HepG2 (cell line): ENCODE measurements at regions not wholly inside any gene's neighbourhood (a gene's known extent, or its start where the extent isn't known, plus 50 kb on each side); places are given as distances from the start of the nearest gene placed in this dataset.
A peak's percentile ranks its signal among the peaks of the same experiment; 100 is the strongest.

Source experiments
- ATF7 ChIP-seq, 2 experiments: fragments of 450-650 bp in 1 of 2; sonication (generic) in 1 of 2; formaldehyde crosslinking in 1 of 2; IDR thresholded peaks; 2 replicates each; pipeline versions ENCODE4 v1.4.0 to v1.6.1; 2016 to 2020; ENCODE audit warnings: antibody characterized with exemption in 1 of 2, mild to moderate bottlenecking in 1 of 2, missing genetic modification reagents in 1 of 2
- ESRRA ChIP-seq: sonication (generic); formaldehyde crosslinking; IDR thresholded peaks from 2 replicates; pipeline ENCODE4 v1.5.1; 2020; ENCODE audit warnings: mild to moderate bottlenecking, low read depth, missing genetic modification reagents
- HIVEP1 ChIP-seq: sonication (generic); formaldehyde crosslinking; IDR thresholded peaks from 2 replicates; pipeline ENCODE4 v1.4.0; 2020; ENCODE audit warnings: mild to moderate bottlenecking, missing genetic modification reagents
- HOXA5 ChIP-seq: sonication (generic); formaldehyde crosslinking; IDR thresholded peaks from 2 replicates; pipeline ENCODE4 v1.4.0; 2020; ENCODE audit warnings: missing genetic modification reagents
- ISL2 ChIP-seq: sonication (generic); formaldehyde crosslinking; IDR thresholded peaks from 2 replicates; pipeline ENCODE4 v1.5.0; 2020; ENCODE audit warnings: missing genetic modification reagents
- KLF12 ChIP-seq: sonication (generic); formaldehyde crosslinking; IDR thresholded peaks from 2 replicates; pipeline ENCODE4 v1.4.0; 2020; ENCODE audit warnings: missing genetic modification reagents, borderline replicate concordance
- RBFOX2 ChIP-seq: fragments of 200-400 bp; formaldehyde crosslinking; IDR thresholded peaks from 2 replicates; pipeline ENCODE4 v1.6.1; 2017; ENCODE audit warnings: low read depth, mild to moderate bottlenecking, low read length
- RCOR2 ChIP-seq: IDR thresholded peaks from 2 replicates; pipeline ENCODE4 v1.6.1; 2016; ENCODE audit warnings: missing biosample characterization, missing genetic modification reagents
- SALL2 ChIP-seq: sonication (generic); formaldehyde crosslinking; IDR thresholded peaks from 2 replicates; pipeline ENCODE4 v1.8.1; 2023; ENCODE audit warnings: mild to moderate bottlenecking, missing genetic modification reagents, inconsistent platforms
- SCMH1 ChIP-seq: sonication (generic); formaldehyde crosslinking; IDR thresholded peaks from 2 replicates; pipeline ENCODE4 v1.9.0; 2021; ENCODE audit warnings: missing genetic modification reagents, mild to moderate bottlenecking, borderline replicate concordance
- SUZ12 ChIP-seq: fragments of 150-350 bp; IDR thresholded peaks from 2 replicates; pipeline ENCODE4 v1.6.1; 2014; ENCODE audit warnings: low read depth, low read length
- ZEB1 ChIP-seq: IDR thresholded peaks from 2 replicates; pipeline ENCODE4 v1.6.1; 2012; ENCODE audit warnings: mild to moderate bottlenecking, low read depth, inconsistent platforms; ENCODE audit not compliant: insufficient replicate concordance
- ZMYM2 ChIP-seq: sonication (generic); formaldehyde crosslinking; IDR thresholded peaks from 2 replicates; pipeline ENCODE4 v1.8.0; 2022; ENCODE audit warnings: mild to moderate bottlenecking, missing genetic modification reagents
- ZMYM3 ChIP-seq: sonication (generic); formaldehyde crosslinking; IDR thresholded peaks from 2 replicates; pipeline ENCODE4 v1.5.1; 2020; ENCODE audit warnings: mild to moderate bottlenecking, missing genetic modification reagents
- ZNF713 ChIP-seq: sonication (generic); formaldehyde crosslinking; IDR thresholded peaks from 2 replicates; pipeline ENCODE4 v1.4.0; 2020; ENCODE audit warnings: mild to moderate bottlenecking, missing genetic modification reagents
- ZSCAN9 ChIP-seq: IDR thresholded peaks from 2 replicates; pipeline ENCODE4 v1.6.1; 2016; ENCODE audit warnings: borderline replicate concordance
- TF ChIP-seq, protein P1 (sequence below): sonication (generic); formaldehyde crosslinking; IDR thresholded peaks from 2 replicates; pipeline ENCODE4 v1.4.0; 2020; ENCODE audit warnings: missing genetic modification reagents
- TF ChIP-seq, protein P2 (sequence below): sonication (generic); formaldehyde crosslinking; IDR thresholded peaks from 2 replicates; pipeline ENCODE4 v1.4.0; 2020; ENCODE audit warnings: missing genetic modification reagents, borderline replicate concordance
- TF ChIP-seq, protein P3 (sequence below): IDR thresholded peaks from 2 replicates; pipeline ENCODE4 v1.6.1; 2016
- TF ChIP-seq, protein P4 (sequence below), 2 experiments: IDR thresholded peaks; 2 replicates each; pipeline ENCODE4 v1.6.1; 2011 to 2012; ENCODE audit warnings: low read length in 2 of 2, borderline replicate concordance in 1 of 2, low read depth in 1 of 2, mild to moderate bottlenecking in 1 of 2, moderate library complexity in 1 of 2
- TF ChIP-seq, protein P5 (sequence below): sonication (generic); formaldehyde crosslinking; IDR thresholded peaks from 2 replicates; pipeline ENCODE4 v1.8.0; 2022; ENCODE audit warnings: mild to moderate bottlenecking, missing genetic modification reagents, moderate library complexity

DNA sequence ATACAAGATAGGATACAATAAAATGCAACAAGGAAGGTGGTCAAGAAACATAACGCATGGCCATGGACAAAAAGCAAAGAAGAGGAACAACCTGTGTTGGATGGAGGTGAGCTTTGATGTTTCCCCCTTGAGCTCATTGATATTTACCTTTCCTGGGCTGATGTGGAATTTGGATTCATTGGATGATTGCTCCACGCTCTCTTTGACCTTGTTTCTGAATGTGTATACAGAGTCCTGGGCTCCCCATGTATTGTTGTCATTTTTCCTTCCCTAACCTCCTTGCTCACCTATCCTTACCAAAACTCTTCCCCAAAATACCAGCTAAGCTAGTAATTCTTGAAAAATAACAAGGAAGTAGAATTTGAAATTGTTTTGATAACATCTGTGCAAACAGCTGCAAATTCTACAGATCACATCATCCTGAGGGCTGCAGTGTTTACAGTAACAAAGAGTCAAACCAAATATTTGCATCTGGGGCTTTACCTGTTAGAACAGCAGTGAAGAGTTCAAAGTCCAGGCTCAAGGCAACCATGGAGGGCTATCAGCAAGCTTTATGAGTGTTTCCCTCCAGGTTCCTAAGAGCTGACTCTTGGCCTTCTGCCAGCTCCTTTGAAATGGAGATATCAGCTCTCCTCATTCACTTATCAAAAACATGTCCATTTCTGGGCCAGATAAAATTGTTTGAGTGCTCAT, 214.3 kb upstream of the MARCKS start (continued):
- peak; percentile 74 for TF ChIP-seq ZMYM3 (CRISPR knock-in tag)
- TF ChIP-seq, protein P1, sequence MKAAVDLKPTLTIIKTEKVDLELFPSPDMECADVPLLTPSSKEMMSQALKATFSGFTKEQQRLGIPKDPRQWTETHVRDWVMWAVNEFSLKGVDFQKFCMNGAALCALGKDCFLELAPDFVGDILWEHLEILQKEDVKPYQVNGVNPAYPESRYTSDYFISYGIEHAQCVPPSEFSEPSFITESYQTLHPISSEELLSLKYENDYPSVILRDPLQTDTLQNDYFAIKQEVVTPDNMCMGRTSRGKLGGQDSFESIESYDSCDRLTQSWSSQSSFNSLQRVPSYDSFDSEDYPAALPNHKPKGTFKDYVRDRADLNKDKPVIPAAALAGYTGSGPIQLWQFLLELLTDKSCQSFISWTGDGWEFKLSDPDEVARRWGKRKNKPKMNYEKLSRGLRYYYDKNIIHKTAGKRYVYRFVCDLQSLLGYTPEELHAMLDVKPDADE (CRISPR knock-in tag): no peak
- TF ChIP-seq, protein P2, sequence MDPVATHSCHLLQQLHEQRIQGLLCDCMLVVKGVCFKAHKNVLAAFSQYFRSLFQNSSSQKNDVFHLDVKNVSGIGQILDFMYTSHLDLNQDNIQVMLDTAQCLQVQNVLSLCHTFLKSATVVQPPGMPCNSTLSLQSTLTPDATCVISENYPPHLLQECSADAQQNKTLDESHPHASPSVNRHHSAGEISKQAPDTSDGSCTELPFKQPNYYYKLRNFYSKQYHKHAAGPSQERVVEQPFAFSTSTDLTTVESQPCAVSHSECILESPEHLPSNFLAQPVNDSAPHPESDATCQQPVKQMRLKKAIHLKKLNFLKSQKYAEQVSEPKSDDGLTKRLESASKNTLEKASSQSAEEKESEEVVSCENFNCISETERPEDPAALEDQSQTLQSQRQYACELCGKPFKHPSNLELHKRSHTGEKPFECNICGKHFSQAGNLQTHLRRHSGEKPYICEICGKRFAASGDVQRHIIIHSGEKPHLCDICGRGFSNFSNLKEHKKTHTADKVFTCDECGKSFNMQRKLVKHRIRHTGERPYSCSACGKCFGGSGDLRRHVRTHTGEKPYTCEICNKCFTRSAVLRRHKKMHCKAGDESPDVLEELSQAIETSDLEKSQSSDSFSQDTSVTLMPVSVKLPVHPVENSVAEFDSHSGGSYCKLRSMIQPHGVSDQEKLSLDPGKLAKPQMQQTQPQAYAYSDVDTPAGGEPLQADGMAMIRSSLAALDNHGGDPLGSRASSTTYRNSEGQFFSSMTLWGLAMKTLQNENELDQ (CRISPR knock-in tag): no peak
- TF ChIP-seq SCMH1: no peak
- peak; percentile 90 for TF ChIP-seq ATF7 (IDR thresholded peaks at IDR 0.05)
- peak; percentile 86; the same call in 1 of the 2 replicates for TF ChIP-seq ATF7 (CRISPR knock-in tag; IDR thresholded peaks at IDR 0.05)
- peak; percentile 93 for TF ChIP-seq ESRRA (CRISPR knock-in tag)
- TF ChIP-seq SUZ12: no peak
- no peak for TF ChIP-seq HIVEP1 (CRISPR knock-in tag)
- TF ChIP-seq SALL2: peak; percentile 82
- TF ChIP-seq RBFOX2: peak; percentile 78
- TF ChIP-seq ISL2: peak; percentile 97
- TF ChIP-seq ZNF713 (CRISPR knock-in tag): no peak
- TF ChIP-seq, protein P3, sequence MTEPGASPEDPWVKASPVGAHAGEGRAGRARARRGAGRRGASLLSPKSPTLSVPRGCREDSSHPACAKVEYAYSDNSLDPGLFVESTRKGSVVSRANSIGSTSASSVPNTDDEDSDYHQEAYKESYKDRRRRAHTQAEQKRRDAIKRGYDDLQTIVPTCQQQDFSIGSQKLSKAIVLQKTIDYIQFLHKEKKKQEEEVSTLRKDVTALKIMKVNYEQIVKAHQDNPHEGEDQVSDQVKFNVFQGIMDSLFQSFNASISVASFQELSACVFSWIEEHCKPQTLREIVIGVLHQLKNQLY: peak; percentile 52; the same call in 1 of the 2 replicates
- TF ChIP-seq ZMYM2: peak; percentile 53
- TF ChIP-seq KLF12 (CRISPR knock-in tag): no peak
- peak; percentile 85; the same call in 1 of the 2 replicates for TF ChIP-seq RCOR2
- no peak for TF ChIP-seq ZSCAN9 (CRISPR knock-in tag)
- peak; percentile 84; the same call in 1 of the 2 replicates for TF ChIP-seq HOXA5 (CRISPR knock-in tag)
- TF ChIP-seq, protein P4, sequence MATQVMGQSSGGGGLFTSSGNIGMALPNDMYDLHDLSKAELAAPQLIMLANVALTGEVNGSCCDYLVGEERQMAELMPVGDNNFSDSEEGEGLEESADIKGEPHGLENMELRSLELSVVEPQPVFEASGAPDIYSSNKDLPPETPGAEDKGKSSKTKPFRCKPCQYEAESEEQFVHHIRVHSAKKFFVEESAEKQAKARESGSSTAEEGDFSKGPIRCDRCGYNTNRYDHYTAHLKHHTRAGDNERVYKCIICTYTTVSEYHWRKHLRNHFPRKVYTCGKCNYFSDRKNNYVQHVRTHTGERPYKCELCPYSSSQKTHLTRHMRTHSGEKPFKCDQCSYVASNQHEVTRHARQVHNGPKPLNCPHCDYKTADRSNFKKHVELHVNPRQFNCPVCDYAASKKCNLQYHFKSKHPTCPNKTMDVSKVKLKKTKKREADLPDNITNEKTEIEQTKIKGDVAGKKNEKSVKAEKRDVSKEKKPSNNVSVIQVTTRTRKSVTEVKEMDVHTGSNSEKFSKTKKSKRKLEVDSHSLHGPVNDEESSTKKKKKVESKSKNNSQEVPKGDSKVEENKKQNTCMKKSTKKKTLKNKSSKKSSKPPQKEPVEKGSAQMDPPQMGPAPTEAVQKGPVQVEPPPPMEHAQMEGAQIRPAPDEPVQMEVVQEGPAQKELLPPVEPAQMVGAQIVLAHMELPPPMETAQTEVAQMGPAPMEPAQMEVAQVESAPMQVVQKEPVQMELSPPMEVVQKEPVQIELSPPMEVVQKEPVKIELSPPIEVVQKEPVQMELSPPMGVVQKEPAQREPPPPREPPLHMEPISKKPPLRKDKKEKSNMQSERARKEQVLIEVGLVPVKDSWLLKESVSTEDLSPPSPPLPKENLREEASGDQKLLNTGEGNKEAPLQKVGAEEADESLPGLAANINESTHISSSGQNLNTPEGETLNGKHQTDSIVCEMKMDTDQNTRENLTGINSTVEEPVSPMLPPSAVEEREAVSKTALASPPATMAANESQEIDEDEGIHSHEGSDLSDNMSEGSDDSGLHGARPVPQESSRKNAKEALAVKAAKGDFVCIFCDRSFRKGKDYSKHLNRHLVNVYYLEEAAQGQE (IDR thresholded peaks at IDR 0.05; ENCODE audit: borderline replicate concordance in 1 of 2, low read depth in 1 of 2, low read length in 2 of 2): no peak; a peak in 2 of 4 replicates
- TF ChIP-seq, protein P5, sequence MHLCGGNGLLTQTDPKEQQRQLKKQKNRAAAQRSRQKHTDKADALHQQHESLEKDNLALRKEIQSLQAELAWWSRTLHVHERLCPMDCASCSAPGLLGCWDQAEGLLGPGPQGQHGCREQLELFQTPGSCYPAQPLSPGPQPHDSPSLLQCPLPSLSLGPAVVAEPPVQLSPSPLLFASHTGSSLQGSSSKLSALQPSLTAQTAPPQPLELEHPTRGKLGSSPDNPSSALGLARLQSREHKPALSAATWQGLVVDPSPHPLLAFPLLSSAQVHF (CRISPR knock-in tag): no peak
- peak; percentile 96 for TF ChIP-seq ZEB1
